ENCODE measurements at regions not wholly inside any gene's neighbourhood (a gene's known extent, or its start where the extent isn't known, plus 50 kb on each side); places are given as distances from the start of the nearest gene placed in this dataset.
"Not testable (repeated sequence)": the region's sequence is repeated elsewhere in the genome, so short reads cannot be mapped to it uniquely, and the experiment has no call there.

GRCh38 chr10:78464118-78464855 is 430.6 kb downstream of the RPS24 start:
- Histone ChIP-seq H3K4me3 (no peak overlapping the region), H3K9me3 (no peaks in the 10 kb centered on the region), H3K27me3 (no peaks in the 10 kb centered on the region), H3K4me1 (peaks cover 5% of the 10 kb centered on the region), H3K36me3 (ENCODE audit: low read depth, missing control alignments) (no peaks in the 10 kb centered on the region), H3K27ac (no peak overlapping the region)
- 71 to 73% methylated on average over 4 of the region's 4 CpGs for WGBS, 2 donors
- TF ChIP-seq POLR2A (IDR thresholded peaks at IDR 0.05) (no peak), CTCF (IDR thresholded peaks at IDR 0.05) (no peak)
- no peak for DNase-seq
- intact Hi-C loops (cut with DNase I; ENCODE audit: low total_unique reads) = no loop called here

GRCh38 chr10:78464856-78465267 is 431.2 kb downstream of the RPS24 start:
- intact Hi-C loops (cut with DNase I; ENCODE audit: low total_unique reads) = no loop called here
- no peak for DNase-seq
- no peak overlapping the region for H3K27ac ChIP-seq

GRCh38 chr10:78465431-78465830 is 431.8 kb downstream of the RPS24 start:
- H3K4me1 ChIP-seq = peaks cover 5% of the 10 kb centered on the region
- DNase-seq = no peak
- H3K4me3 ChIP-seq = no peak overlapping the region
- TF ChIP-seq POLR2A (IDR thresholded peaks at IDR 0.05) (no peak), CTCF (IDR thresholded peaks at IDR 0.05) (no peak)
- H3K27me3 ChIP-seq = no peaks in the 10 kb centered on the region
- no peaks in the 10 kb centered on the region for H3K9me3 ChIP-seq
- WGBS, 2 donors = 75 to 88% methylated on average over 2 of the region's 2 CpGs
- intact Hi-C loops (cut with DNase I; ENCODE audit: low total_unique reads) = no loop called here
- no peaks in the 10 kb centered on the region for H3K36me3 ChIP-seq (ENCODE audit: low read depth, missing control alignments)
- no peak overlapping the region for H3K27ac ChIP-seq

More at GRCh38 chr10:78464856-78465267, 431.2 kb downstream of the RPS24 start:
- Histone ChIP-seq H3K4me1 (peaks cover 5% of the 10 kb centered on the region), H3K36me3 (ENCODE audit: low read depth, missing control alignments) (no peaks in the 10 kb centered on the region), H3K9me3 (no peaks in the 10 kb centered on the region), H3K4me3 (no peak overlapping the region), H3K27me3 (no peaks in the 10 kb centered on the region)
- no peak for TF ChIP-seq CTCF (IDR thresholded peaks at IDR 0.05)
- no peak for TF ChIP-seq POLR2A (IDR thresholded peaks at IDR 0.05)
- WGBS, 2 donors = 54 to 69% methylated on average over 11 to 13 of the region's 13 CpGs

- Histone ChIP-seq H3K4me3 (no peak overlapping the region), H3K9me3 (no peaks in the 10 kb centered on the region), H3K36me3 (ENCODE audit: low read depth, missing control alignments) (no peaks in the 10 kb centered on the region), H3K4me1 (peaks cover 5% of the 10 kb centered on the region), H3K27ac (no peak overlapping the region), H3K27me3 (no peaks in the 10 kb centered on the region)
- 87 to 90% methylated on average over 5 of the region's 7 CpGs for WGBS, 2 donors
- intact Hi-C loops (cut with DNase I; ENCODE audit: low total_unique reads) = no loop called here
- no peak for DNase-seq
- TF ChIP-seq POLR2A (IDR thresholded peaks at IDR 0.05) (no peak), CTCF (IDR thresholded peaks at IDR 0.05) (no peak)
Observed at GRCh38 chr10:78467496-78468106, 433.9 kb downstream of the RPS24 start.

DNA sequence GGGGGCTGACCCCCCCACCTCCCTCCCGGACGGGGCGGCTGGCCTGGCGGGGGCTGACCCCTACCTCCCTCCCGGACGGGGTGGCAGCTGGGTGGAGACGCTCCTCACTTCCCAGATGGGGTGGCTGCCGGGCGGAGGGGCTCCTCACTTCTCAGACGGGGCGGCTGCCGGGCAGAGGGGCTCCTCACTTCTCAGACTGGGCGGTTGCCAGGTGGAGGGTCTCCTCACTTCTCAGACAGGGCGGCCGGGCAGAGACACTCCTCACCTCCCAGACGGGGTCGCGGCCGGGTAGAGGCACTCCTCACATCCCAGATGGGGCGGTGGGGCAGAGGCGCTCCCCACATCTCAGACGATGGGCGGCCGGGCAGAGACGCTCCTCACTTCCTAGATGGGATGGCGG is 435.1 kb downstream of the RPS24 start:
- H3K27ac ChIP-seq; H3K9me3 ChIP-seq; H3K27me3 ChIP-seq; H3K36me3 ChIP-seq (ENCODE audit: low read depth, missing control alignments); H3K4me3 ChIP-seq; DNase-seq; intact Hi-C loops (cut with DNase I; ENCODE audit: low total_unique reads); H3K4me1 ChIP-seq: not testable (repeated sequence)
- 95 to 96% methylated on average over 10 to 12 of the region's 26 CpGs for whole genome bisulfite sequencing, 2 donors

Data from testis (tissue), 2 donors.